ENCODE measurements at regions not wholly inside any gene's neighbourhood (a gene's known extent, or its start where the extent isn't known, plus 50 kb on each side); places are given as distances from the start of the nearest gene placed in this dataset.

DNA sequence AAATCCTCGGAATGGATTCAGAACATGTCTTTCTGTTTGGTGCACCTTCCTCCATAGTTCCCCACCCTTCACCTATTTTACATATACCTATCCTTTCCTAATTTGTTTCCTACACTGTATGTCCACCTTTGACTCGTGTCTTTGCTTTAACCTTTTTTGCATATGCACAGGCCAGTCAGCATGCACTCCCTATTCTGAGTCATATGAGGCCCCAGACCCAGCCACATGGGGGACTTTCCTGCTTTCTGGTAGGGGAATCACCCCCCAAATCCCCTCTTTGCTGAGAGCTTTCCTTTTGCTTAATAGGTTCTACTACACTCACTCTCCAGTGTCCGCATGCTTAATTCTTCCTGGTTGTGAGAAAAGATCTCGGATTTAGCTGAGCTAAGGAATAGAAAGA is 393.8 kb upstream of the IMPG1 start:
- DNase-seq (no peak), ATAC-seq (no peak)
- intact Hi-C loops (cut with DNase I): no loop called here
- Histone ChIP-seq H3K36me3 (no peaks in the 10 kb centered on the region), H3K4me1 (no peaks in the 10 kb centered on the region), H3K9me3 (no peaks in the 10 kb centered on the region), H3K27me3 (no peaks in the 10 kb centered on the region), H3K27ac (no peak overlapping the region), H3K4me3 (no peak overlapping the region)
- TF ChIP-seq, protein P1, sequence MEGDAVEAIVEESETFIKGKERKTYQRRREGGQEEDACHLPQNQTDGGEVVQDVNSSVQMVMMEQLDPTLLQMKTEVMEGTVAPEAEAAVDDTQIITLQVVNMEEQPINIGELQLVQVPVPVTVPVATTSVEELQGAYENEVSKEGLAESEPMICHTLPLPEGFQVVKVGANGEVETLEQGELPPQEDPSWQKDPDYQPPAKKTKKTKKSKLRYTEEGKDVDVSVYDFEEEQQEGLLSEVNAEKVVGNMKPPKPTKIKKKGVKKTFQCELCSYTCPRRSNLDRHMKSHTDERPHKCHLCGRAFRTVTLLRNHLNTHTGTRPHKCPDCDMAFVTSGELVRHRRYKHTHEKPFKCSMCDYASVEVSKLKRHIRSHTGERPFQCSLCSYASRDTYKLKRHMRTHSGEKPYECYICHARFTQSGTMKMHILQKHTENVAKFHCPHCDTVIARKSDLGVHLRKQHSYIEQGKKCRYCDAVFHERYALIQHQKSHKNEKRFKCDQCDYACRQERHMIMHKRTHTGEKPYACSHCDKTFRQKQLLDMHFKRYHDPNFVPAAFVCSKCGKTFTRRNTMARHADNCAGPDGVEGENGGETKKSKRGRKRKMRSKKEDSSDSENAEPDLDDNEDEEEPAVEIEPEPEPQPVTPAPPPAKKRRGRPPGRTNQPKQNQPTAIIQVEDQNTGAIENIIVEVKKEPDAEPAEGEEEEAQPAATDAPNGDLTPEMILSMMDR (IDR thresholded peaks at IDR 0.05): no peak

DNA sequence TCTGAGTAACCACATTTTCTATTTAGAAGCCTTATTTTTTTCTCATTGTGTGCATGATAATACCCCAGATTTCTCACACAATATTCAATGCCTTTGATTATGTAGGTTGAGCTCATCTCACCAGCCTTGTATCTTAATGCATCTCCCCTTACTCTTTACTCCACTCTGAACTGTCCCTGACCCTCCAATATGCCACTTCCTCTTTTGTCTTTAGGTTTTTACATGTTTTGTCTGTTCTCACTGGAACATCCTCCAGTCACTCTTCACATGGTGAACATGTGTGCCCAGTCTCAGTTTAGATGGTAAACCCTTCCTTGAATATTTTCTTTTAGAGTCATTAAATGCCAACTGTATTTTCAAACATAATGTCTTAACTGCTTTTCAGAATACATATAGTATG is 392.9 kb upstream of the IMPG1 start:
- DNase-seq: no peak
- Histone ChIP-seq H3K36me3 (no peaks in the 10 kb centered on the region), H3K4me1 (no peaks in the 10 kb centered on the region), H3K4me3 (no peak overlapping the region), H3K27me3 (no peaks in the 10 kb centered on the region), H3K27ac (no peak overlapping the region), H3K9me3 (no peaks in the 10 kb centered on the region)
- ATAC-seq: no peak
- TF ChIP-seq, protein P1 (IDR thresholded peaks at IDR 0.05): no peak
- intact Hi-C loops (cut with DNase I): no loop called here

DNA sequence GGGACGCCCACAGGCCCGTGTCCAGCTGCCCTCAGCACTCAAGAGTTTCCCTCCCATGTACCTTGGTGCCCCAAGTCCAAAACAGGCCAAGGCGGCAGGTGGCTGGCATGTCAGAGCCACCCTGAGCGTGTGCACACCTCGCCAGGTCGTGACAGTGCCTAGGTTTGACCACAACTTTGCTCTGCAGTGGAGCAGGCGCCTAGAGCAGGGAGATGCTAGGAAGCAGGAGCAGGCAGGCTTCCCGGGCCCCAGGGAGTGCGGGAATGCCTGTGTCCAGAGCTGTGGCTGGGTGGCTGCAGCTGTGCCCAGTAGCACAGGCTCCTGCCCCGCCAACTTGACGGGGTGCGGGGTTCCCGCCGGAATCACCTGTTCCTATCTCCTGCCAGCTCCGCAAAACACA is 380.8 kb upstream of the IMPG1 start:
- ATAC-seq: peak; percentile 38

DNA sequence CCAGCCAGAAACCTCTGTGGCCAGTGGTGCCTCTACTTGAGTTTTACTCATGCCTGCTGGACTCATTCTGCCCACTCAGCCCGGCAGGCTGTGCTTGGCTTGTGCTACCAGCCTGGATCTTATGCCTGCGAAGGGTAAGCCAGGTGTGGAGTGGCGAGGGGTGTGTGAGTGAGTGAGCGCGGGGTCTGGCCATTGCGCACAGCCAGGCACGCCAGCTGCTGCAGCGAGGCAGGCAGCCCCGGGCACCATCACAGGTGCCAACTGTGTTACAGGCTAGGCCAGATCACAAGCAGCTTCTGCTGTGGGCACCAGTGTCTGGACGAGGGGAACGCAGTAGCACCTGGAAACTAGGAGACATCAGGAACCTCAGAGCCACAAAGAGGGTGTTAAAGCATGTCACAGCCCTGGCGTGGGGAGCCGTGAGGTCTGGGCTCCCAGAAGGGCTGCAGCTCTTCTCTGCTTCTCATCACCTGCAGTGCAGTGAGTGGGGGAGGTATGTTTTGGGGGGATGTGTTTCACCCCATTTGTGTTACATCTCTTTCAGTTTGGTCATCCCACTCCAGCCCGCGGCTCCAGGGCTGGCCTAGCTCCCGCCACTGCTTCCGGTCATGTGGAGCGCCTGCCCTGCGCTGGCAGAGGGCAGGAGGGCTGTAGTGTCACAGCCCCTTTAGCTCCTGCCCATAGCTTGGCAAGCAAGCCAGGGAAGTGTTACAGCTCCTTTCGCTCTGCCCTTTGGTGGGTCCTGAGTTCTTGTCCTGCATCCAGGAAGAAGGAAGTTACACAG is 379.7 kb upstream of the IMPG1 start:
- peak; percentile 36 for ATAC-seq
- no peaks in the 10 kb centered on the region for H3K36me3 ChIP-seq

More for the DNA sequence above, 380.8 kb upstream of the IMPG1 start:
- no peaks in the 10 kb centered on the region for H3K36me3 ChIP-seq
- no peaks in the 10 kb centered on the region for H3K9me3 ChIP-seq
- H3K27me3 ChIP-seq: no peaks in the 10 kb centered on the region
- H3K4me3 ChIP-seq: no peak overlapping the region
- TF ChIP-seq, protein P1 (IDR thresholded peaks at IDR 0.05): no peak
- H3K4me1 ChIP-seq: no peaks in the 10 kb centered on the region
- intact Hi-C loops (cut with DNase I): no loop called here
- no peak for DNase-seq
- no peak overlapping the region for H3K27ac ChIP-seq

DNA sequence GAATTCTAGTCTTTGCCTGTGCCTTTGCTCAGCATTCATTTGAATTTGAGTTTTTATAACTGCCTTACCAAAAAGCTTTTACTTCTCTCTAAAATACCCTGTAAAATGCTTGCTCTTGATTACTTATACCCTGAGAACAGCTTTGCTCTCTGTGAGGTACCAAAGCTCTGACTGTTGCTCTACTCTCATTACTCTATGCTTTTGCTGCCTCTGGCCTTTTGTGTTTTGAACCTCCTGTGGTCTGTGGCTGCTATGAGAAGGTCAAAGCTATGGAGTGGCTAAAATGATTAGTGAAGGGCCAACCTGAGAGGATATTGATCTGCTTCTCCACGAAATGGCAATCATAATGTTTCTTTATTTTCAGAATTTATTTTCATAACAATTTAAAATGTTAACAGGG is 375.6 kb upstream of the IMPG1 start:
- Histone ChIP-seq H3K27ac (no peak overlapping the region), H3K4me3 (no peak overlapping the region), H3K4me1 (no peaks in the 10 kb centered on the region), H3K36me3 (no peaks in the 10 kb centered on the region), H3K9me3 (no peaks in the 10 kb centered on the region), H3K27me3 (no peaks in the 10 kb centered on the region)
- intact Hi-C loops (cut with DNase I): no loop called here
- ATAC-seq (no peak), DNase-seq (no peak)
- TF ChIP-seq, protein P1 (IDR thresholded peaks at IDR 0.05): no peak

More for the DNA sequence above, 379.7 kb upstream of the IMPG1 start:
- TF ChIP-seq, protein P1 (IDR thresholded peaks at IDR 0.05): no peak
- intact Hi-C loops (cut with DNase I): no loop called here
- DNase-seq: no peak
- Histone ChIP-seq H3K9me3 (no peaks in the 10 kb centered on the region), H3K4me3 (no peak overlapping the region), H3K27ac (no peak overlapping the region), H3K27me3 (no peaks in the 10 kb centered on the region), H3K4me1 (no peaks in the 10 kb centered on the region)
